ENCODE measurements at regions not wholly inside any gene's neighbourhood (a gene's known extent, or its start where the extent isn't known, plus 50 kb on each side); places are given as distances from the start of the nearest gene placed in this dataset.

DNA sequence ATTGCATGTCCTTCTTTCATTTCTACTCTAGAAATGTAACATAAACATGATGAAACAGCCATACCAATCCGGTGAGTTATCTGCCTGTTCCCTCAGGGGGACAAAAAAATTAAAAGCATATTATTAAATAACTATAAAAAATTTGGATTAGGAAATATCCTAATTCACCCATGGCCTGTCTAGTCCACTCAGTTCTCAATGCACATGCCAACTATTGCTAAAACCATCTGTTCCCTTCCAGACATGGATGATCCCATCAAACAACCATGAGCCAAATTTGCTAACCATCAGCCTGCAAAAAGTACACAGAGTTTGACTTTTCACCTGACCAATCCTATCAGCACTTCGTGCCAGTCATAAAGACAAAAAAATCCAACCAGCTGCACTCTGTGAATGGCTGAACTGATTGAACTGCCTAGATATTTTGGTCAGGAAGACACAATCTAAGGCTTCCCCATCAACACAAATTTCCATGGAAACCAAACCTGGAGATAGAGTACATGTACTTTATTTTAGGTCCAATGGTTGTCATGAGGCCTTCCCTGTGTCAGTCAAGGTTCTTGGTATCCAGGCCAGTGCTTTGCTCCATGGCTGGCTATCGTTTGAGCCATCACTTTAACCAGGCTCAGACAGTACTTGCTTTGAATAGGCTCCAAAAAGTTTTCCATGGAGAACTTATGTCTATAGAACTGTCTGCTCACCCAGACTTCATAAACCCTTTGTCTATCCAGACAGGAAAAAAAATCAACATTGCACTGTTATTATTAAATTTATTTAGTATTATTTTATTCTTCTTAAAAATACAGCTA is 570.8 kb downstream of the LTN1 start:
- no peak overlapping the region for H3K4me3 ChIP-seq (replicated peaks; ENCODE audit: low read depth, low read length)
- TF ChIP-seq, protein P1, sequence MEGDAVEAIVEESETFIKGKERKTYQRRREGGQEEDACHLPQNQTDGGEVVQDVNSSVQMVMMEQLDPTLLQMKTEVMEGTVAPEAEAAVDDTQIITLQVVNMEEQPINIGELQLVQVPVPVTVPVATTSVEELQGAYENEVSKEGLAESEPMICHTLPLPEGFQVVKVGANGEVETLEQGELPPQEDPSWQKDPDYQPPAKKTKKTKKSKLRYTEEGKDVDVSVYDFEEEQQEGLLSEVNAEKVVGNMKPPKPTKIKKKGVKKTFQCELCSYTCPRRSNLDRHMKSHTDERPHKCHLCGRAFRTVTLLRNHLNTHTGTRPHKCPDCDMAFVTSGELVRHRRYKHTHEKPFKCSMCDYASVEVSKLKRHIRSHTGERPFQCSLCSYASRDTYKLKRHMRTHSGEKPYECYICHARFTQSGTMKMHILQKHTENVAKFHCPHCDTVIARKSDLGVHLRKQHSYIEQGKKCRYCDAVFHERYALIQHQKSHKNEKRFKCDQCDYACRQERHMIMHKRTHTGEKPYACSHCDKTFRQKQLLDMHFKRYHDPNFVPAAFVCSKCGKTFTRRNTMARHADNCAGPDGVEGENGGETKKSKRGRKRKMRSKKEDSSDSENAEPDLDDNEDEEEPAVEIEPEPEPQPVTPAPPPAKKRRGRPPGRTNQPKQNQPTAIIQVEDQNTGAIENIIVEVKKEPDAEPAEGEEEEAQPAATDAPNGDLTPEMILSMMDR (IDR thresholded peaks at IDR 0.05; ENCODE audit: low read depth, low read length, missing control alignments), result no peak
- no peak for DNase-seq (ENCODE audit: extremely low read depth, low read depth)

DNA sequence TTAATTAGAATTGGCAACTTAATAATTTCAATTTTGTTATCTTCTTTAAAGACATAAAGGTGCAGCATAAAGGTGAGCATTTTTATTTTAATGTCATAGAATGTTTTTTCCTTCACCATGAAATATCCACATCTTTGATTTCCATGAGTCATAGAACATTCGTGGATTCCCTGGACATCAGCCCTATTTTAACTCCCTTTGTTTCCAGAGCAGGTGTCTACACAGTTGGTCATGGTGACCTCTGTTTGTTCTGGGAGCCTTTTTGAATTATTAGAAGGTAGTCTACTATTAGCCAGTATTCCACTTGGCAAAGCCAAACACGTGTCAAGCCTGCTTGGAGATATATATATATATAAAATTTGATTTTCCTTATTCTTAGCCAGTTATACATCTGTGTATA is 572.9 kb downstream of the LTN1 start:
- TF ChIP-seq, protein P1 (IDR thresholded peaks at IDR 0.05; ENCODE audit: low read depth, low read length, missing control alignments), result no peak
- no peak overlapping the region for H3K4me3 ChIP-seq (replicated peaks; ENCODE audit: low read depth, low read length)
- no peak for DNase-seq (ENCODE audit: extremely low read depth, low read depth)

GRCh38 chr21:28418726-28419514 is 573.8 kb downstream of the LTN1 start:
- no peak overlapping the region for H3K4me3 ChIP-seq (replicated peaks; ENCODE audit: low read depth, low read length)
- DNase-seq (ENCODE audit: extremely low read depth, low read depth), result no peak
- TF ChIP-seq, protein P1 (IDR thresholded peaks at IDR 0.05; ENCODE audit: low read depth, low read length, missing control alignments), result no peak

GRCh38 chr21:28410256-28410655 is 582.4 kb downstream of the LTN1 start:
- H3K4me3 ChIP-seq (replicated peaks; ENCODE audit: low read depth, low read length), result no peak overlapping the region
- DNase-seq (ENCODE audit: extremely low read depth, low read depth), result no peak
- TF ChIP-seq, protein P1 (IDR thresholded peaks at IDR 0.05; ENCODE audit: low read depth, low read length, missing control alignments), result no peak

- TF ChIP-seq, protein P1 (IDR thresholded peaks at IDR 0.05; ENCODE audit: low read depth, low read length, missing control alignments), result no peak
- no peak overlapping the region for H3K4me3 ChIP-seq (replicated peaks; ENCODE audit: low read depth, low read length)
- no peak for DNase-seq (ENCODE audit: extremely low read depth, low read depth)
Measured at GRCh38 chr21:28402616-28402989, 590.1 kb downstream of the LTN1 start.

DNA sequence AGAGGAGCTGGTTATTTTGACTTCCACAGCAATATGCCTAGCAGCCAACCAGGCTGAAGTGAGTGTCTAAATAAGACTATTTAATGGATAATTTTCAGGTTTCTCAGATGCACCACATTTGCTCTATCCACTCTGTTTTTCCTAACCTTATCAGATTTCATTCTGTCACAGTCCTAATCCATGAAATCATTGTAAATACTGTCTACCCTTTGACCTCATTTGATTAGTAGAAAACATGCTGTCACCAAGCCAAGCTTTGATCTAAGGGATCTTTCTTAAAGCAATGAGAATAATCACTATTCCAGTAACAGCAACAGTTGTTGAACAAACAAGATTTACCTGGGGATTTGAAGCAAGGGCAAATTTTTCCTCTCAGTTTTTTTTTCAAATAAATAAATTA is 595.6 kb downstream of the LTN1 start:
- DNase-seq (ENCODE audit: extremely low read depth, low read depth), result no peak
- no peak overlapping the region for H3K4me3 ChIP-seq (replicated peaks; ENCODE audit: low read depth, low read length)
- TF ChIP-seq, protein P1 (IDR thresholded peaks at IDR 0.05; ENCODE audit: low read depth, low read length, missing control alignments), result no peak

All from HFF-Myc (cell line).